Parathyroid adenoma (tissue), 2 donors: ENCODE measurements at regions not wholly inside any gene's neighbourhood (a gene's known extent, or its start where the extent isn't known, plus 50 kb on each side); places are given as distances from the start of the nearest gene placed in this dataset.

Experiments
- H2AFZ ChIP-seq: fragments of 300-600 bp; sonication (generic); one replicate; pipeline ENCODE4 v1.7.0; 2017; ENCODE audit warnings: antibody characterized with exemption, mild to moderate bottlenecking
- H3K27ac ChIP-seq: fragments of 300-600 bp; sonication (generic); one replicate; pipeline ENCODE4 v1.7.0; 2017
- H3K27me3 ChIP-seq: fragments of 300-600 bp; sonication (generic); one replicate; pipeline ENCODE4 v1.7.0; 2017; ENCODE audit warnings: low read length; ENCODE audit not compliant: control insufficient read depth, insufficient read depth
- H3K36me3 ChIP-seq: fragments of 300-600 bp; sonication (generic); one replicate; pipeline ENCODE4 v1.7.0; 2017; ENCODE audit warnings: low read length; ENCODE audit not compliant: control insufficient read depth, insufficient read depth
- H3K4me1 ChIP-seq: fragments of 300-600 bp; sonication (generic); one replicate; pipeline ENCODE4 v1.7.0; 2017; ENCODE audit warnings: control low read depth
- H3K4me2 ChIP-seq: fragments of 300-600 bp; sonication (generic); one replicate; pipeline ENCODE4 v1.7.0; 2017; ENCODE audit warnings: low read length
- H3K4me3 ChIP-seq: fragments of 300-600 bp; sonication (generic); one replicate; pipeline ENCODE4 v1.7.0; 2017; ENCODE audit warnings: low read depth, low read length
- H3K79me2 ChIP-seq: fragments of 300-600 bp; sonication (generic); one replicate; pipeline ENCODE4 v1.7.0; 2017; ENCODE audit warnings: control low read depth
- H3K9ac ChIP-seq: fragments of 300-600 bp; sonication (generic); one replicate; pipeline ENCODE4 v1.7.0; 2017; ENCODE audit warnings: mild to moderate bottlenecking
- H3K9me3 ChIP-seq: fragments of 300-600 bp; sonication (generic); one replicate; pipeline ENCODE4 v1.7.0; 2017; ENCODE audit warnings: low read length; ENCODE audit not compliant: control insufficient read depth
- TF ChIP-seq, protein P1 (sequence below): fragments of 300-600 bp; sonication (generic); IDR thresholded peaks from one replicate; pipeline ENCODE4 v1.7.0; 2017; ENCODE audit warnings: antibody characterized with exemption, mild to moderate bottlenecking
- donor health status: primary hyperparathyroidism.

DNA sequence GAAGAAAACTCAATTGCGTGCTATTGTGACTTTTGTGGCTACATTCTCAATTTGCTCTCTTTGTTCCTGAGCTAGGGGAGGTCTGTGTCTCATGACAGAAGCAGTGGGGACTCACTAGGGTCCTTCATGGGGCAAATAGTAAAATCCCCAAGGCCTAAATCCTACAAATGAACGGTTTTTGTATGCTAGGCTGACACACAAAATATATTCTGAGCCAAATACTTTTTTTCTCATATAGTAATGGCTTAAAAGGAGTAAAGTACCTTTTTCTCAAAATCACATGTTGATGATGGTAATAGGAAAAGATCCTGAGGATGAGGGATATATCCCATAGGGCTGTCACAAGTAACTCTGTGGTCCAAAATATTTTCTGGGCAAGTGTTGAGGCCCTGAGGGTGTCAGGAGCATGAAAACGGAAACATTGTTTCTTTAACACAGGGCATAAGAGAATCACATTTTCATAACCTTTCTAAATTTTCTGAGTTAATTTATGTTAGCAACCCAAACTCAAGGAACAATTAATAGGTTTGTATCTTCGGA lies 77.5 kb upstream of the CNTNAP4 start:
- Histone ChIP-seq H3K27me3 (no peaks in the 10 kb centered on the region), H3K9ac (no peak overlapping the region), H3K4me2 (no peak overlapping the region), H3K9me3 (no peaks in the 10 kb centered on the region), H2AFZ (no peak overlapping the region), H3K4me3 (no peak overlapping the region), H3K36me3 (no peaks in the 10 kb centered on the region), H3K79me2 (no peaks in the 10 kb centered on the region), H3K27ac (no peak overlapping the region), H3K4me1 (no peaks in the 10 kb centered on the region)
- TF ChIP-seq, protein P1, sequence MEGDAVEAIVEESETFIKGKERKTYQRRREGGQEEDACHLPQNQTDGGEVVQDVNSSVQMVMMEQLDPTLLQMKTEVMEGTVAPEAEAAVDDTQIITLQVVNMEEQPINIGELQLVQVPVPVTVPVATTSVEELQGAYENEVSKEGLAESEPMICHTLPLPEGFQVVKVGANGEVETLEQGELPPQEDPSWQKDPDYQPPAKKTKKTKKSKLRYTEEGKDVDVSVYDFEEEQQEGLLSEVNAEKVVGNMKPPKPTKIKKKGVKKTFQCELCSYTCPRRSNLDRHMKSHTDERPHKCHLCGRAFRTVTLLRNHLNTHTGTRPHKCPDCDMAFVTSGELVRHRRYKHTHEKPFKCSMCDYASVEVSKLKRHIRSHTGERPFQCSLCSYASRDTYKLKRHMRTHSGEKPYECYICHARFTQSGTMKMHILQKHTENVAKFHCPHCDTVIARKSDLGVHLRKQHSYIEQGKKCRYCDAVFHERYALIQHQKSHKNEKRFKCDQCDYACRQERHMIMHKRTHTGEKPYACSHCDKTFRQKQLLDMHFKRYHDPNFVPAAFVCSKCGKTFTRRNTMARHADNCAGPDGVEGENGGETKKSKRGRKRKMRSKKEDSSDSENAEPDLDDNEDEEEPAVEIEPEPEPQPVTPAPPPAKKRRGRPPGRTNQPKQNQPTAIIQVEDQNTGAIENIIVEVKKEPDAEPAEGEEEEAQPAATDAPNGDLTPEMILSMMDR: no peak

DNA sequence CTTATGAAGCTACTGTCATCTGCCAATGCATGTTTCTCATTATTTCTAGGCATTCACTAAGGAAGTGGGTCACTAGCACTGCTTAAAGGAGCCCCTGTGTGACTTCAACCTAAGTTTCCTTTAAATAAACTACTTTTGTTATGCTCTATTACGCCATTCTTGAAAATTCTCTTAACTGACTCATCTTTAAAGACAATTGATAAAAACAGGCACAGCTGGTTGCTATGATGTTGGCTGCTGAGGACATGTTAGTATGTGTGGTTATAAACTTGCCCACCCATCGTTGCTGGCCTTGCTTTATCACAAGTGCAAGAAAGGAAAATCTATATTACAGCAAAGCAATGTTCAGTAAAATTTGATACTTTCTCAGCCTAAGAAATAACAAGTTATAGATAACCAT lies 75.8 kb upstream of the CNTNAP4 start:
- no peaks in the 10 kb centered on the region for H3K27me3 ChIP-seq
- H3K36me3 ChIP-seq: no peaks in the 10 kb centered on the region
- no peak overlapping the region for H3K27ac ChIP-seq
- H2AFZ ChIP-seq: no peak overlapping the region
- H3K9ac ChIP-seq: no peak overlapping the region
- TF ChIP-seq, protein P1: no peak
- H3K4me2 ChIP-seq: no peak overlapping the region
- H3K79me2 ChIP-seq: no peaks in the 10 kb centered on the region
- no peak overlapping the region for H3K4me3 ChIP-seq
- no peaks in the 10 kb centered on the region for H3K9me3 ChIP-seq
- H3K4me1 ChIP-seq: no peaks in the 10 kb centered on the region

DNA sequence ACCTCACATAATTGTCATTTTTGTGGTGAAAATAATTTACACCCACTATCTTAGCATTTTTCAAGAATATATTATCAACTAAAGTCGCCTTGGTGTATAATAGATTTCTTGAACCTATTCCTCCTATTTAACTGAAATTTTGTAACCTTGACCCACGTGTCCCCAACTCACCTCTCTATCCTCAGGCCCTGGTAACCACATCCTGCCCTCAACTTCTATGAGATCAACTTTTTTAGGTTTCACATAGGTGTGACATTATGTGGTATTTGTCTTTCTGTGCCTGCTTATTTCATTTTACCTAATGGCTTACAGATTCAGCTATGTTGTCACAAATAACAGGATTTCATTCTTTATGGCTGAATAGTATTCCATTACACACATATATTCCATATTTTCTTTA lies 73.0 kb upstream of the CNTNAP4 start:
- Histone ChIP-seq H3K27me3 (no peaks in the 10 kb centered on the region), H3K4me2 (no peak overlapping the region), H3K4me1 (no peaks in the 10 kb centered on the region), H2AFZ (no peak overlapping the region), H3K9me3 (no peaks in the 10 kb centered on the region), H3K4me3 (no peak overlapping the region), H3K27ac (no peak overlapping the region), H3K36me3 (no peaks in the 10 kb centered on the region), H3K79me2 (no peaks in the 10 kb centered on the region), H3K9ac (no peak overlapping the region)
- TF ChIP-seq, protein P1: no peak

DNA sequence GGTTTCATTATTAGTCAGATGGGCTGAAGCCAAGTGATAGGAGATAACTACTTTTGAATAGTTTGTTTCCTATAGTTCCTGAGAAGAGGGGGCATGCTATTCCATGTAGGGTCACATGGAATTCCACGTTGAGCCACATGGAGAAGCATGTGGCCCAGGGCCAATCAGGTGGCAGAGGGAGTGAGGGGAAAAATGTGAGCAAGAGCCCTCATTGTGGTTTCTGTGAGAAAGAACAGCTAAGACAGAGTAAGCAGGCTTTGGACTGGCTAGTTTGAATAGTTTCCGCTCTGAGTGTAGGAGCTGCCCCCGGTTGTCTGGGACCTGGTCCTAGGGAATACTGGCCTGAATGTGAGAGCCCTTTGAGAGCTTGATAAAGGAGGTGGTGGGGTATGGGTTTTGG lies 69.9 kb upstream of the CNTNAP4 start:
- H3K4me3 ChIP-seq: no peak overlapping the region
- TF ChIP-seq, protein P1: no peak
- H3K9ac ChIP-seq: no peak overlapping the region
- H2AFZ ChIP-seq: no peak overlapping the region
- no peak overlapping the region for H3K4me2 ChIP-seq
- H3K36me3 ChIP-seq: no peaks in the 10 kb centered on the region
- no peaks in the 10 kb centered on the region for H3K4me1 ChIP-seq
- H3K9me3 ChIP-seq: no peaks in the 10 kb centered on the region
- no peaks in the 10 kb centered on the region for H3K27me3 ChIP-seq
- no peaks in the 10 kb centered on the region for H3K79me2 ChIP-seq
- H3K27ac ChIP-seq: no peak overlapping the region

DNA sequence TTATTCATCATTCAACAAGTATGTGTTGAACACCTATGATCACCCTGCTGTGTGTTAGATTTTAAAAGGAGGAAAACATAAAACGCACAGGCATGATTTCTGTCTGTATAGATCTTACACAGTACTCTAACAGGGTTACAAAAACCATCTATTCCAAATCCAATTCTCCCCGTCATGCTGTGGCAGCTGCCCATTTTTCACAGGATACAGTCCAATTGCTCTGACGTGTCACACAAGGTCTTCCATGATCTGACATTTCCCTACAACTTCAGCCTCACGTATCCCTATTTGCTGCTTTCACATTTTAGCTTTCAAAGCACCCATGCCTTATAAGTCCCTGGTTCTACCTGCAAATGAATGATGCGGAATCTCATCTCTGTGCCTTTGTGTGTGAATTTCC lies 67.0 kb upstream of the CNTNAP4 start:
- Histone ChIP-seq H3K4me3 (no peak overlapping the region), H3K4me2 (no peak overlapping the region), H3K9me3 (no peaks in the 10 kb centered on the region), H3K36me3 (no peaks in the 10 kb centered on the region), H3K4me1 (no peaks in the 10 kb centered on the region), H3K9ac (no peak overlapping the region), H3K27ac (no peak overlapping the region), H2AFZ (no peak overlapping the region), H3K27me3 (no peaks in the 10 kb centered on the region), H3K79me2 (no peaks in the 10 kb centered on the region)
- TF ChIP-seq, protein P1: no peak
